ENCODE measurements at regions not wholly inside any gene's neighbourhood (a gene's known extent, or its start where the extent isn't known, plus 50 kb on each side); places are given as distances from the start of the nearest gene placed in this dataset.

DNA sequence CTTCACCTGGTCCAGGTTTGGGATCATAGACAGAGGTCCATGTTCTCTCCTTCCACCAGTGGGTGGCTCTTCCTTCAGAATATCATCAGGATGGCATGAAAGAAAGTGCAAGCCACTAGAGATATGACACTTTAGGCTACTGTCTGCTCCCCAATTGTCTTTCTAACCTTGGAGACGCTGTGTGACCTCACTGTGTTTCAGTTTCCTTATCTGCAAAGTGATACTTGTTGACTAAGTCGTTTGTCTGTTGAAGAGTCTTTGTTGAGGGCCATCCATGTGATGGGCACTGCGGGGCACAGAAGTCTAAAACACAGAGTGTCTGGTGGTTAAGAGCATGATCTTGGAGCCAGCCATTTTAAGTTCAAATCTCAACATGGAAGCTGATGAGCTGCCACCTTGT lies 259.9 kb upstream of the THSD7B start:
- H3K27me3 Mint-ChIP-seq (ENCODE audit: unreplicated experiment) = no peaks in the 10 kb centered on the region
- H3K9me3 Mint-ChIP-seq (ENCODE audit: unreplicated experiment) = peaks cover 4% of the 10 kb centered on the region
- H3K4me1 Mint-ChIP-seq (ENCODE audit: unreplicated experiment) = no peaks in the 10 kb centered on the region
- no peak overlapping the region for H3K4me3 Mint-ChIP-seq (ENCODE audit: unreplicated experiment)
- no peaks in the 10 kb centered on the region for H3K36me3 Mint-ChIP-seq (ENCODE audit: unreplicated experiment)
- TF ChIP-seq, protein P1, sequence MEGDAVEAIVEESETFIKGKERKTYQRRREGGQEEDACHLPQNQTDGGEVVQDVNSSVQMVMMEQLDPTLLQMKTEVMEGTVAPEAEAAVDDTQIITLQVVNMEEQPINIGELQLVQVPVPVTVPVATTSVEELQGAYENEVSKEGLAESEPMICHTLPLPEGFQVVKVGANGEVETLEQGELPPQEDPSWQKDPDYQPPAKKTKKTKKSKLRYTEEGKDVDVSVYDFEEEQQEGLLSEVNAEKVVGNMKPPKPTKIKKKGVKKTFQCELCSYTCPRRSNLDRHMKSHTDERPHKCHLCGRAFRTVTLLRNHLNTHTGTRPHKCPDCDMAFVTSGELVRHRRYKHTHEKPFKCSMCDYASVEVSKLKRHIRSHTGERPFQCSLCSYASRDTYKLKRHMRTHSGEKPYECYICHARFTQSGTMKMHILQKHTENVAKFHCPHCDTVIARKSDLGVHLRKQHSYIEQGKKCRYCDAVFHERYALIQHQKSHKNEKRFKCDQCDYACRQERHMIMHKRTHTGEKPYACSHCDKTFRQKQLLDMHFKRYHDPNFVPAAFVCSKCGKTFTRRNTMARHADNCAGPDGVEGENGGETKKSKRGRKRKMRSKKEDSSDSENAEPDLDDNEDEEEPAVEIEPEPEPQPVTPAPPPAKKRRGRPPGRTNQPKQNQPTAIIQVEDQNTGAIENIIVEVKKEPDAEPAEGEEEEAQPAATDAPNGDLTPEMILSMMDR (IDR thresholded peaks at IDR 0.05) = no peak
- no peak for DNase-seq (ENCODE audit: extremely low spot score, unreplicated experiment)
- no peak overlapping the region for H3K27ac Mint-ChIP-seq (ENCODE audit: unreplicated experiment)

DNA sequence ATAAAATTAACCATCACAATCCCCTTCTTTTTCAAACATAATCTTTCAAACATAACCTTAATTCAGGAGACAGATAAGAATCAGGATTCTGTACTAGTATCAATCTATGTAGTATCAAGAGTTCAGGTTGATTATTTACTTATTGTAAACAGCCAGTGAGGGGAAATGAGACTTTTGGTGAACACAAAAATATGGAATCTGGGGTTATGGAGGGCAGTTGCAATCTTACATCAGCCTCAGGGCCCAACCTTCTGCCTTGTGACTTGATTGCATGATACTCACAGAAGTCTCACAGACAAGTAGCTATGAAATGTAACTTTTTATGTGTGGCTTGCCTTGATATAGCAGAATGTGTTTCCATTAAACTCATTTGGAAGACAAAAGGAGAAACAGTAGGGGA lies 262.7 kb upstream of the THSD7B start:
- TF ChIP-seq, protein P1 (IDR thresholded peaks at IDR 0.05) = no peak
- H3K4me3 Mint-ChIP-seq (ENCODE audit: unreplicated experiment) = no peak overlapping the region
- H3K36me3 Mint-ChIP-seq (ENCODE audit: unreplicated experiment) = no peaks in the 10 kb centered on the region
- no peaks in the 10 kb centered on the region for H3K9me3 Mint-ChIP-seq (ENCODE audit: unreplicated experiment)
- no peak overlapping the region for H3K27ac Mint-ChIP-seq (ENCODE audit: unreplicated experiment)
- no peaks in the 10 kb centered on the region for H3K27me3 Mint-ChIP-seq (ENCODE audit: unreplicated experiment)
- no peaks in the 10 kb centered on the region for H3K4me1 Mint-ChIP-seq (ENCODE audit: unreplicated experiment)
- DNase-seq (ENCODE audit: extremely low spot score, unreplicated experiment) = no peak

DNA sequence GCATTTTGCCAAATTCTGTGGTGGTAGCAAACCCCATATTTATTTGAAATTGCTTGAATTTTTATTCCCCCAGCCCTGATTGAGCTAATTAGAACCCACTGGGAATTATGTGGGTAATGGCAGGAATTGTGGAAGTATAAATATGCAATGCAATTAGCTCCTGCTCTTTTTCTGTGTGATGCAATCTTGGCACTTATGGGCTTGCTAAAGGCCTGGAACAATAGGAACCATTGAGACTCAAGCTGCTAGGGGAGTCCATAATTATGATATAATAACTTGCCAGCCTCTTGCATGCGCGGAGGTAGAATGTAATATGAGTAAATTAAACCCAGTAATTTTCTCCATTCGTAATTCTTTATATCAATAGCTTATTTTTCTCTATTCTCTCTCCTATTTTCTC lies 267.6 kb upstream of the THSD7B start:
- DNase-seq (ENCODE audit: extremely low spot score, unreplicated experiment) = no peak
- Mint-ChIP-seq H3K4me3 (ENCODE audit: unreplicated experiment) (no peak overlapping the region), H3K9me3 (ENCODE audit: unreplicated experiment) (no peaks in the 10 kb centered on the region), H3K4me1 (ENCODE audit: unreplicated experiment) (no peaks in the 10 kb centered on the region), H3K27ac (ENCODE audit: unreplicated experiment) (no peak overlapping the region), H3K36me3 (ENCODE audit: unreplicated experiment) (no peaks in the 10 kb centered on the region), H3K27me3 (ENCODE audit: unreplicated experiment) (no peaks in the 10 kb centered on the region)
- TF ChIP-seq, protein P1 (IDR thresholded peaks at IDR 0.05) = no peak

DNA sequence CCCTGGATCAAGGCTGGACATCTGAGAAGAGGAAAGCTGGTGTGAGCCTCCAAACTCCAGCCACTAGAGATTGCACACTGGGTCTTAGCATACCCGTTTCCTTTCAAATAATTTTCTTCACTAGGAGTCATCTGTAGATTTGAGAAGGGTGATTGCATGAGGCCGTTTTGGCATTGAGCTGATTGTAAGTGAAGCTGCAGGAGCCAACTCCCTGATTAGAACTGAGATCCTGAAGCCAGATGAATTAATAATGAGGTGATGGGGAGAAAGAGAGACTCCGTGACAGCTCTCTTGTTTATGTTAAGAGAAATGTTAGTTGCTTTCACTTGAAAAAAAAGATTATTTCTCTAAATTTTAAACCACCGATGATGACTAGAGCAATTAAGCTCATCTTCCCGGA lies 268.4 kb upstream of the THSD7B start:
- H3K27me3 Mint-ChIP-seq (ENCODE audit: unreplicated experiment) = no peaks in the 10 kb centered on the region
- no peak for DNase-seq (ENCODE audit: extremely low spot score, unreplicated experiment)
- no peak overlapping the region for H3K4me3 Mint-ChIP-seq (ENCODE audit: unreplicated experiment)
- H3K4me1 Mint-ChIP-seq (ENCODE audit: unreplicated experiment) = no peaks in the 10 kb centered on the region
- no peak overlapping the region for H3K27ac Mint-ChIP-seq (ENCODE audit: unreplicated experiment)
- no peaks in the 10 kb centered on the region for H3K9me3 Mint-ChIP-seq (ENCODE audit: unreplicated experiment)
- no peaks in the 10 kb centered on the region for H3K36me3 Mint-ChIP-seq (ENCODE audit: unreplicated experiment)
- TF ChIP-seq, protein P1 (IDR thresholded peaks at IDR 0.05) = no peak

DNA sequence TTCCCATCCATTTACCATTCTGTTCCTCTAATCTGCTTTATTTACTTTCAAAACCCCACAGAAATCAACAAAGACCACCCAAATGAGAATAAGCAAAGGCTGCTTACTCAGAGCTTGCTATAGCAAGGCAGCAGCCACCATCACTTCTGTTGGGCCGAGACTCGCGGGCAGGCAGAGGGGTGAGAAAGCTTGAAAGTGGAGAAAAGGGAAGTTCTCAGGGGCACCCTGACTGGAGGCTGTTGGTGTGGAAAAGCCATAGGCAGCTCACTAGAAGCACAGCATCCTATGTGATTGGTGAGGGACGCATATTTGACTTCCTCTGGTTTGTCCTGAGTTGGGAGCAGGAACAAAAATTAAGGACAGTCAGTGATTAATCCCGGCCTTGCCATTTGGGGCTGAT lies 269.7 kb upstream of the THSD7B start:
- Mint-ChIP-seq H3K27me3 (ENCODE audit: unreplicated experiment) (no peaks in the 10 kb centered on the region), H3K36me3 (ENCODE audit: unreplicated experiment) (no peaks in the 10 kb centered on the region), H3K27ac (ENCODE audit: unreplicated experiment) (no peak overlapping the region), H3K4me1 (ENCODE audit: unreplicated experiment) (no peaks in the 10 kb centered on the region), H3K4me3 (ENCODE audit: unreplicated experiment) (no peak overlapping the region), H3K9me3 (ENCODE audit: unreplicated experiment) (no peaks in the 10 kb centered on the region)
- TF ChIP-seq, protein P1 (IDR thresholded peaks at IDR 0.05) = no peak
- no peak for DNase-seq (ENCODE audit: extremely low spot score, unreplicated experiment)
